DMS 273 (cell line): ENCODE measurements at regions not wholly inside any gene's neighbourhood (a gene's known extent, or its start where the extent isn't known, plus 50 kb on each side); places are given as distances from the start of the nearest gene placed in this dataset.

Experiments
- DNase-seq: peaks from one replicate; lab custom pipeline; 2025; ENCODE audit not compliant: unreplicated experiment; lab: John Stamatoyannopoulos, UW

GRCh38 chrX:38856670-38857265 is 55.5 kb downstream of the MID1IP1 start:
- no peak for DNase-seq

GRCh38 chrX:38857736-38858523 is 56.7 kb downstream of the MID1IP1 start:
- DNase-seq, result no peak

GRCh38 chrX:38859602-38860001 is 58.3 kb downstream of the MID1IP1 start:
- no peak for DNase-seq

- DNase-seq, result no peak
Observed at GRCh38 chrX:38860106-38861013, 59.1 kb downstream of the MID1IP1 start.

- DNase-seq, result no peak
Observed at GRCh38 chrX:38861489-38861888, 60.2 kb downstream of the MID1IP1 start.

- no peak for DNase-seq
Observed at GRCh38 chrX:38862100-38862499, 60.8 kb downstream of the MID1IP1 start.

GRCh38 chrX:38864165-38864564 is 62.9 kb downstream of the MID1IP1 start:
- no peak for DNase-seq

GRCh38 chrX:38868321-38868720 is 67.1 kb downstream of the MID1IP1 start:
- no peak for DNase-seq

GRCh38 chrX:38868941-38869401 is 67.7 kb downstream of the MID1IP1 start:
- no peak for DNase-seq

- DNase-seq, result no peak
Observed at GRCh38 chrX:38870361-38870895, 69.2 kb downstream of the MID1IP1 start.

- no peak for DNase-seq
Observed at GRCh38 chrX:38871129-38872029, 70.1 kb downstream of the MID1IP1 start.

GRCh38 chrX:38877366-38877765 is 76.1 kb downstream of the MID1IP1 start:
- no peak for DNase-seq

GRCh38 chrX:38878641-38879340 is 77.5 kb downstream of the MID1IP1 start:
- no peak for DNase-seq

- DNase-seq, result no peak
Observed at GRCh38 chrX:38879631-38880220, 78.5 kb downstream of the MID1IP1 start.

GRCh38 chrX:38880296-38880854 is 79.1 kb downstream of the MID1IP1 start:
- DNase-seq, result no peak

GRCh38 chrX:38881066-38881465 is 79.8 kb downstream of the MID1IP1 start:
- DNase-seq, result no peak

- no peak for DNase-seq
Observed at GRCh38 chrX:38881727-38882126, 80.5 kb downstream of the MID1IP1 start.

- no peak for DNase-seq
Observed at GRCh38 chrX:38882894-38883626, 81.8 kb downstream of the MID1IP1 start.
